ENCODE measurements at regions not wholly inside any gene's neighbourhood (a gene's known extent, or its start where the extent isn't known, plus 50 kb on each side); places are given as distances from the start of the nearest gene placed in this dataset.

DNA sequence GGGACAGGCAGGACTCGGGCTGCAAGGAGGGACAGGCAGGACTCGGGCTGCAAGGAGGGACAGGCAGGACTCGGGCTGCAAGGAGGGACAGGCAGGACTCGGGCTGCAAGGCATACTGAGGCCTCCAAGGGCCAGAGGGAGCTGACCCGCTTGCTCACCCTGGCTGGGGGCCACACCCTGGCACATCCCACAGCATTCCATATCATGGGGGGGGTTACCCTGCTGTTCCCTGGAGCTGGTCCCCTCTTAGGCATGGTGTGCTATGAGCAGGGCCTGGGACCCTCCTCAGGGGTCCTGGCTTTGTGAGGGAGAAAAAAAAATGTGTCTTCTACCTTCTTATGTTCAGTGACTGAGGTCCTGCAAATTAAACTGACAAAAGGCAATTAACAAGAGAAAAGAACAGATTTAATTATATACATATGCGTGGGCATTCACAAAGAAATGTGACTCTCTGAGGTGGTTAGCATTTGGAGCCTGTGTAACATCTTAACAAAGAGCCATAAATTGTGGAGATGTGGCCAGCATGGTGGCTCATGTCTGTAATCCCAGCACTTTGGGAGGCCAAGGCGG lies 97.6 kb upstream of the ALDH1A3 start:
- DNase-seq (ENCODE audit: low spot score), result no peak

DNA sequence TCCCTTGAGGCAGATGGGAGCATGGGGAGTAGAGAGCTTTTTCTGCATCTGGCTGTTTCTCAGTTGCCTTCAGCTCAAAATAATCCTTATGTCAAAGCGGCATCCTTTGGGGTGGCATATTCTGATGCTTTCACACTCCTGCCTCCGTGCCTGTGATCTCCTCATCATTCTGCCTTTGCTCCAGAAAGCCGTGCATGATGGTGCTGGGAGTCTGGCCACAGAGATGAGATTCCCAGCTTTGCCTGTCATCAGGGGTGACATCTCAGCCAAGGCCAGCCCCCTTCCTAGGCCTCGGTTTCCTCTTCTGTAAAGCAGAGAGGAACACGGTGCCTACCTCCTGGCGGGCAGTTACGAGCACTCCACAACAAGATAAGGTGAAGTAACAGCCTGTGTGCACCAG lies 96.3 kb upstream of the ALDH1A3 start:
- peak; percentile 45 for DNase-seq (ENCODE audit: low spot score)

- peak; percentile 72 for DNase-seq (ENCODE audit: low spot score)
These were observed 95.7 kb upstream of the ALDH1A3 start for GRCh38 chr15:100783760-100784492.

GRCh38 chr15:100784493-100785180 lies 95.0 kb upstream of the ALDH1A3 start:
- peak; percentile 53 for DNase-seq (ENCODE audit: low spot score)

- peak; percentile 65 for DNase-seq (ENCODE audit: low spot score)
These were observed 94.2 kb upstream of the ALDH1A3 start for GRCh38 chr15:100785181-100786138.

DNA sequence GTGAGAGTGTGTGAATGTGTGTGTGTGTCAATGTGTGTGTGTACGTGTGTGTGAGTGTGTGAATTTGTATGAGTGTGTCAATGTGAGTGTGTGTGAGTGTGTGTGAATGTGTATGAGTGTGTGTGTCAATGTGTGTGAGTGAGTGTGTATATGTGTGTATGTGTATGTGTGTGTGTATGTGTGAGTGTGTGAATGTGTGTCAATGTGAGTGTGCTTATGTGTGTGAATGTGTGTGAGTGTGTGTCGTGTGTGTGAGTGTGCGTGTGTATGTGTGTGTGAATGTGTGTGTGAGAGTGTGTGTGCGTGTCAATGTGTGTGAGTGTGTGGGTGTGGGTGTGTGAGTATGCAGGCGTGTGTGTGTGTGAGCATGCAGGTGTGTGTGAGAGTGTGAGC lies 93.5 kb upstream of the ALDH1A3 start:
- peak; percentile 8 for DNase-seq (ENCODE audit: low spot score)

DNA sequence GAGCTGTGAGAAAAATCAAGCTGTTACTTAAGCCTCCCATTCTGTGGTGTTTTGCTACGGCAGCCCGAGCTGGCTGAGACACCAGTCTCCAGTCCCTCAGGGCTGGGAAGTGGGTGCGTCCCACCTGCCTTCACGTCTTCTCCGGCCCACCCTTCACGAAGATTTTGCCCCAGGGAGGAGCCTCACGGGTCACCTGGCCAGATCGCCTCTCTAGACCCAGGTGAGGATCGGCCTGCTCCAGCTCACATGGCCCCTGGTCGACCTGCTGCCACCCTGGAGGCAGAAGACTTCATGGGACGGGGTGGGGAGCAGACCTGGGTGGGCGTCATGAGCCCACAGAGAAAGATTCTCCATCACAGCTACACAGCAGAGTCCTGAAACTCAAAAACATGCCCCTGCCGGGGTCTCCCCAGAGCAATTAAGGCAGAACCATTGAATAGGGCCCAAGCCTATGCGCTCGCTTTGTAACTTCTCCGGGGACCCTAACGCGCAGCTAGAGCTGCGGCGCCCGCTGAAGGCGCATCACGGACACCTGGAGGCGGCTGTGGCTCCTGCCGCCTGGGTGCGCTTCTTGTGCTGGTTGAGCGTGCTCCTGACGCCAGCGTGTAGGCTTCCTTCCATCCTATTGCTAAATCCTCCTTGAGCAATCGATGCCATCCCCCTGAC lies 92.6 kb upstream of the ALDH1A3 start:
- DNase-seq (ENCODE audit: low spot score), result peak; percentile 85

- DNase-seq (ENCODE audit: low spot score), result peak; percentile 84
These were observed 91.8 kb upstream of the ALDH1A3 start for GRCh38 chr15:100787567-100788417.

GRCh38 chr15:100788418-100789105 lies 91.1 kb upstream of the ALDH1A3 start:
- DNase-seq (ENCODE audit: low spot score), result peak; percentile 11

DNA sequence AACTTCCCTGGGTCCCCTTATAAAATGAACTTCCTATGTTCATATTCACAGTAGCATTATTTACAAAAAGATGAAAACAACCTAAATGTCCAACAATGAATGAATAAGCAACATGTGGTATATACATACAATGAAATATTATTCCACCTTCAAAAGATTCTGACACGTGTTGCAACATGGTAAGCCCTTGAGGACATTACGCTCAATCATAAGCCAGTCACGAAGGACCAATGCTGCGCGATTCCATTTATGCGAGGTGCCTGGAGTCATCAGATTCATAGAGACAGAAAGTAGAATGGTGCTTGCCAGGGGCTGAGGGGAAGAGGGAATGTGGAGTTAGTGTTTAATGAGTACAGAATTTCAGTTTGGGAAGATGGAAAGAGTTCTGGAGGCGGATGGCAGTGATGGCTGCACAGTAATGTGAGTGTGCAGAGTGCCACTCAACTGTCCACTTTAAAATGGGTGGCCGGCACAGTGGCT lies 88.8 kb upstream of the ALDH1A3 start:
- DNase-seq (ENCODE audit: low spot score), result no peak

DNA sequence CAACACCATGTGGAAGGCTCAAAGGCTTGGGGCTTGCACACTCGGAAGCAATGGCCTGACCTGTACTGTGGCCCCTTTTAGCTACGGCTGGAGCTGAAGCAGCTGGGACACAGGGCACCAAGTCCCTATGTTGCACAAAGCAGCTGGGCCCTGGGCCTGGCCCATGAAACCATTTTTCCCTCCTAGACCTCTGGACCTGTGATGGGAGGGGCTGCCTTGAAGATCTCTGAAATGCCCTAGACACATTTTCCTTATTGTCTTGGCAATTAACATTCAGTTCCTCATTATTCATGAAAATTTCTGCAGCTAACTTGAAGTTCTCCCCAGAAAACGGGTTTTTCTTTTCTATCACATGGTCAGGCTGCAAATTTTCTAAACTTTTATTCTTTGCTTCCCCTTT lies 85.6 kb upstream of the ALDH1A3 start:
- DNase-seq (ENCODE audit: low spot score), result no peak

DNA sequence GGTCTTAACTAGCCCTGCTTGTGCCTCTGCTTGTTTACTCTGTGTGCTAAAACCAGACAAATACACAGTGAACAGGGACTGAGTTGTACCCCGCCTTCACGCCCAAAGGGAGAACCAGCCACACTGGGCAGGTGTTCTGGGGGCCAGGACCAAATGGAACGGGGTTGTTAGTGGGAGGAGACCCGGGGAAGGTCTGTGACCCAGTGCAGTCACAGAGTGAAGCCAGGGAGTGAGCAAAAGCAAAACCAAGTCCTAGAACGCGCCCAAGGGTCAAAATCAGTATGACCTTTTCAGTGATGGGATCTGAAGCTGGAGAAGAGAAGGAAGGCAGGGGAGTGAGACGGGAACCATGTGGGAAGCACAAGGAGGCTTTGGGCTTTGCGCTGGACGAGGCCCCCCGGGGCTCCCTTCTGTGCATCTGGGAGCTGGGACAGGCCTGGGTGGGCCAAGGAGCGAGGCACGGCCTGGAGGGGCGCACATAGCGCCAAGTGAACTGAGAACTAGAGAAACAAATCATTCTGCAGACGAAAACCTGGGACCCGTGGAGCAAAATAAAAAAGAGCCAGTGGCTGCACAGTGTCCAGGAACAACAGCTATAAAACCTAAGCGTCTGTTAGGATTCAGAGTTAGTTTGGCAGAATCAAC lies 78.3 kb upstream of the ALDH1A3 start:
- DNase-seq (ENCODE audit: low spot score), result no peak

DNA sequence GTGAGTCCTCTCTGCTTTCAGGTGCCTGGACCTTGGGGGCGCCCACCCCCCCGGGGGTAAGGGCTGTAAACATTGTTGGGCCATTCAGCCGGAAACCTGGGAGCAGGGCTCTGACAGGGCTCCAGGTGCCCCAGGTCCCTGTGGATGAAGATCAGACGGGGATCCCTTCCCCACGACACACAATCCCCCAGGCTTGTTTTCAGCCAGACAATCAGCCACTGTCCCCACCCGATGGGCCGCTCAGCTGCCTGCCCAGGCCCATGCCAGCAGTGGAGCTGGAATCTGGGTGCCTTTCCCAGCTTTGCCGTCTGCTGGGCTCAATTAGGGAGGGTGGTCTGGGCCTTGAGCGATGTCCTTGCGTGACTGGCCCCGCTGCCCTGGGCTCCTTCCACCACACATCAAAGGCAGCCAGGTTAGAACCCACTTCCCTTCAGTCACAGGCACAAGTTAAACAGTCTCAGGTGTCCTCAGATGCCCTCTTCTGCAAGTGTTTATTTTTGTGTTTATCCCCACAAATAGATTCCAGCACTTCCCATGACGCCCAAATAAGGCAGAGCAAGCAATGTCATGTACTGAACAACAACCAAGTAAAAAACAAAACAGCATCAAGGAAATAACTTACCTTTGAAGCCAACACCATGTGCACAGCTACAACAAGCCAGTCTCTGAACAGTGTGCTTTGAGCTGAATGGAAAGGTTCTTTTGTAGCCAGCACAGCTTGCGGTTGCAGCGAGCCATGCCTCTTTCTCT lies 77.0 kb upstream of the ALDH1A3 start:
- no peak for DNase-seq (ENCODE audit: low spot score)

DNA sequence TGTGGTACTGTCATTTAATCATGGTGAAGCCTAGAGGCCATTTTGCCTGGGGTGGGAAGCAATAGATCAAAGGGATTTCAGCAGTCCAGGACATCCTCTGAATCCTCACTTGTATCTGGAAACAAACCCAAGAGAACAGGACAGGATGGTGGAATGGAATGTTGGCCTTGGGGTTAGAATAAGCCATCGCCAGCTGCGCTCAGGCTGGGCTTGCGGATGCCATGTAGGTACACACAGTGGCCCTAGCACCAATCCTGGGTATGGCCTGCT lies 76.5 kb upstream of the ALDH1A3 start:
- no peak for DNase-seq (ENCODE audit: low spot score)

GRCh38 chr15:100806157-100806556 lies 73.5 kb upstream of the ALDH1A3 start:
- DNase-seq (ENCODE audit: low spot score), result no peak

DNA sequence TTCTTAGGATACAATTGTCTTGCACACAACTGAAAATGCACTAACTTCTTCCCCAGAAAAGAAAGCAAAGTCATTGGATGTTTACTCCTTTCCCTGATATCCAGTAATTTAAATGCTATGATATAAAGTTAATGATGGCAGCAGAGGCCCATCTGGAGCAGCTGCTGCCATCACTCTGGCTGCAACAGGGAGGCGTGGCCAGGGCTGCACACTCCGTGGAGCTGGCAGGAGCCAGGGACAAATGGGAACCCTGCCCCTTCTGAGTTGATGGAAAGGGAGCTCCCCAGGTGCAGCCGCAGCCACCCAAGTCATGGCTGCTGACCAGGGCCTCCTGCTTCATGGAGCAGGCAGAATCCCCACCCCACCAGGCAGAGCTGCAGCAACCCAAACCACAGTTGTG lies 72.6 kb upstream of the ALDH1A3 start:
- DNase-seq (ENCODE audit: low spot score), result no peak

DNA sequence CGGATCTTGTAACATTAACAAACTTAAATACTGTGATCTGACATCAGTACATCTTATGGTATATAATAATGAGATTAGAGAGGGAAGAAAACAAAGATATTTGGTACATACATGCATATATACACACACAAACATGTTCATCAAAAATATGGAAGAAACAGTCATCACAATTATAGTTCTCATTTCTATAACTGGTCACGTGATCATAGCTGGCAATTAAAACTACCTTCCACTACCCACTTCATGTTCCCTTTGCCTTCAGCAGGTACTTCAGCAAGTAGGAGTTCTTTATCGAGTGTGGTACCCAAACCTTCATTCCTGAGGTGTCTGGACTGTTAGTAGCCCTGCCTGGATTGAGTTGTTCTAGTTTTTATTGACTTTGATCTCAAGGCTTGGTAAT lies 70.9 kb upstream of the ALDH1A3 start:
- no peak for DNase-seq (ENCODE audit: low spot score)

- no peak for DNase-seq (ENCODE audit: low spot score)
These were observed 70.5 kb upstream of the ALDH1A3 start for GRCh38 chr15:100809151-100809550.
